ENCODE measurements at regions not wholly inside any gene's neighbourhood (a gene's known extent, or its start where the extent isn't known, plus 50 kb on each side); places are given as distances from the start of the nearest gene placed in this dataset.

- Histone ChIP-seq H3K9ac (ENCODE audit: insufficient read depth, low read length, poor library complexity, severe bottlenecking) (no peak overlapping the region), H3K4me1 (ENCODE audit: control insufficient read depth in 1 of 2, insufficient read depth in 2 of 2, low read length in 2 of 2) (no peaks in the 10 kb centered on the region), H3K27ac (ENCODE audit: low read depth in 1 of 2, low read length in 2 of 2) (no peak overlapping the region), H4K20me1 (ENCODE audit: insufficient read depth, low read length) (no peaks in the 10 kb centered on the region), H3K9me3 (replicated peaks in 1 of 2; ENCODE audit: control insufficient read depth in 1 of 2, insufficient read depth in 1 of 2, low read length in 2 of 2) (no peaks in the 10 kb centered on the region), H3K4me2 (replicated peaks; ENCODE audit: extremely low read depth, low read length, poor library complexity, severe bottlenecking) (no peak overlapping the region), H2AFZ (ENCODE audit: insufficient read depth, low read depth, low read length, poor library complexity, severe bottlenecking) (no peak overlapping the region), H3K4me3 (replicated peaks in 1 of 3; ENCODE audit: low read depth in 2 of 3, low read length in 3 of 3) (no peak overlapping the region), H3K79me2 (ENCODE audit: insufficient read depth, low read length) (no peaks in the 10 kb centered on the region), H3K36me3 (replicated peaks in 1 of 2; ENCODE audit: control insufficient read depth in 1 of 2, insufficient read depth in 2 of 2, low read length in 2 of 2) (no peaks in the 10 kb centered on the region), H3K27me3 (ENCODE audit: control insufficient read depth in 2 of 2, insufficient read depth in 2 of 2, low read length in 2 of 2) (no peaks in the 10 kb centered on the region)
- no peak for TF ChIP-seq CTCF (IDR thresholded peaks at IDR 0.05)
- H3K4me1 Mint-ChIP-seq: no peaks in the 10 kb centered on the region
- H3K9me3 Mint-ChIP-seq: peaks cover 0 to 2% (median 0%) of the 10 kb centered on the region in 7 donors
- H3K36me3 Mint-ChIP-seq: no peaks in the 10 kb centered on the region
- DNase-seq: no peak
- peaks cover 2 to 9% (median 7%) of the 10 kb centered on the region in 3 donors for H3K27me3 Mint-ChIP-seq (ENCODE audit: low read depth in 3 of 3)
- WGBS (ENCODE audit: insufficient coverage): 92% methylated on average over 11 of the region's 14 CpGs
- H3K4me3 Mint-ChIP-seq: no peak overlapping the region
- intact Hi-C loops (cut with micrococcal nuclease): no loop called here
- no peak overlapping the region for H3K27ac Mint-ChIP-seq
Observed at GRCh38 chr2:20562540-20563225, 88.2 kb downstream of the HS1BP3 start.

- H3K4me1 Mint-ChIP-seq: no peaks in the 10 kb centered on the region
- peaks cover 0 to 2% (median 0%) of the 10 kb centered on the region in 7 donors for H3K9me3 Mint-ChIP-seq
- H3K27me3 ChIP-seq (ENCODE audit: control insufficient read depth in 2 of 2, insufficient read depth in 2 of 2, low read length in 2 of 2): no peaks in the 10 kb centered on the region
- no peaks in the 10 kb centered on the region for H3K9me3 ChIP-seq (replicated peaks in 1 of 2; ENCODE audit: control insufficient read depth in 1 of 2, insufficient read depth in 1 of 2, low read length in 2 of 2)
- no peaks in the 10 kb centered on the region for H3K4me1 ChIP-seq (ENCODE audit: control insufficient read depth in 1 of 2, insufficient read depth in 2 of 2, low read length in 2 of 2)
- peaks cover 2 to 7% (median 4%) of the 10 kb centered on the region in 3 donors for H3K27me3 Mint-ChIP-seq (ENCODE audit: low read depth in 3 of 3)
- no peak overlapping the region for H3K4me3 Mint-ChIP-seq
- DNase-seq: no peak
- no peak overlapping the region for H3K27ac Mint-ChIP-seq
- H2AFZ ChIP-seq (ENCODE audit: insufficient read depth, low read depth, low read length, poor library complexity, severe bottlenecking): no peak overlapping the region
- no peak overlapping the region for H3K4me2 ChIP-seq (replicated peaks; ENCODE audit: extremely low read depth, low read length, poor library complexity, severe bottlenecking)
- no peak overlapping the region for H3K9ac ChIP-seq (ENCODE audit: insufficient read depth, low read length, poor library complexity, severe bottlenecking)
- no peak for TF ChIP-seq CTCF (IDR thresholded peaks at IDR 0.05)
- no peaks in the 10 kb centered on the region for H4K20me1 ChIP-seq (ENCODE audit: insufficient read depth, low read length)
- H3K4me3 ChIP-seq (replicated peaks in 1 of 3; ENCODE audit: low read depth in 2 of 3, low read length in 3 of 3): no peak overlapping the region
- no peaks in the 10 kb centered on the region for H3K79me2 ChIP-seq (ENCODE audit: insufficient read depth, low read length)
- no peaks in the 10 kb centered on the region for H3K36me3 ChIP-seq (replicated peaks in 1 of 2; ENCODE audit: control insufficient read depth in 1 of 2, insufficient read depth in 2 of 2, low read length in 2 of 2)
- intact Hi-C loops (cut with micrococcal nuclease): no loop called here
- no peak overlapping the region for H3K27ac ChIP-seq (ENCODE audit: low read depth in 1 of 2, low read length in 2 of 2)
- no peaks in the 10 kb centered on the region for H3K36me3 Mint-ChIP-seq
- 100% methylated on average over 1 of the region's 3 CpGs for WGBS (ENCODE audit: insufficient coverage)
Observed at GRCh38 chr2:20563251-20563650, 87.6 kb downstream of the HS1BP3 start.
